GM12873 (cell line): ENCODE measurements at regions not wholly inside any gene's neighbourhood (a gene's known extent, or its start where the extent isn't known, plus 50 kb on each side); places are given as distances from the start of the nearest gene placed in this dataset.

Source experiments
- CTCF ChIP-seq: IDR thresholded peaks from 2 replicates; pipeline ENCODE4 v1.5.1; 2012; ENCODE audit warnings: low read depth, mild to moderate bottlenecking, moderate library complexity, low read length, control low read depth; ENCODE audit not compliant: insufficient read depth; ENCODE audit errors: missing control alignments

- no peak for TF ChIP-seq CTCF
Observed at GRCh38 chr10:9965341-9965740, 1052.3 kb upstream of the CELF2 start.

- no peak for TF ChIP-seq CTCF
Observed at GRCh38 chr10:9986786-9987185, 1030.9 kb upstream of the CELF2 start.

- no peak for TF ChIP-seq CTCF
Observed at GRCh38 chr10:9987197-9987596, 1030.5 kb upstream of the CELF2 start.

GRCh38 chr10:9992661-9993060, 1025.0 kb upstream of the CELF2 start:
- no peak for TF ChIP-seq CTCF

- TF ChIP-seq CTCF, result no peak
Observed at GRCh38 chr10:9994131-9994530, 1023.5 kb upstream of the CELF2 start.

- no peak for TF ChIP-seq CTCF
Observed at GRCh38 chr10:9999627-10000026, 1018.0 kb upstream of the CELF2 start.

- no peak for TF ChIP-seq CTCF
Observed at GRCh38 chr10:10007957-10008356, 1009.7 kb upstream of the CELF2 start.
